ENCODE measurements at regions not wholly inside any gene's neighbourhood (a gene's known extent, or its start where the extent isn't known, plus 50 kb on each side); places are given as distances from the start of the nearest gene placed in this dataset.

DNA sequence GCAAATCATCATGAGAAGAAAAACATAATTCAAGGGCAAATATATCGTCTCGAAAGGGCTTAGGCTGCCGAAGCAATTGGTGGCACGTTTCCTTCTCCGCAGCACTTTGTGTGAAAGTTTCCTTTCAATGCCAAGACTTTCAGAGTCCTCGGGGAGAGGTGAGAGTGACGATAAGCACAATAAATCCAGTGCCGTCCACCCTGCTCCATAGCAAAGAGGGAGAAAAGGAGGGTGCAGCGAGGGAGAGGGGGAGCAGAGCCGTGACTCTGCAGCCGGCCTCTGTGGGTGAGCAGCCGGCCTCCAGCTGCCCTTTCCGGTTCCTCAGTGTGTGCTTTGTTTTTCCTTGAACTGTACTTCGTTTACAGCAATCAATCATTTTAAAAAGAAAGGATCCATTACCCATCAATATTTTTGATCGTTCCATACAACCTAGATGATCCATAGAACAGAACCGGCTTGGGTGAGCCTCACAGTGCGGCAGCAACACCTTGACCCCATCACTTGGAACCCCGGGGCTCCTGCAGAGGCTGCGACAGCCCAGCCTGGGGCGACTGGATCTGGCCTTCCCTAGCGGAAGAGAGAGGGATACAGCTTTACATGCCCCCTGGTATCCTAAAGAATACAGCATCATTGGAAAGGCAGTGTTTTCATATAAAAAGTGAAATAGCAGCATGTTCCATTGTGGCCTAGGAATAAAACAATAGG lies 247.0 kb upstream of the IRX4 start:
- TF ChIP-seq, protein P1, sequence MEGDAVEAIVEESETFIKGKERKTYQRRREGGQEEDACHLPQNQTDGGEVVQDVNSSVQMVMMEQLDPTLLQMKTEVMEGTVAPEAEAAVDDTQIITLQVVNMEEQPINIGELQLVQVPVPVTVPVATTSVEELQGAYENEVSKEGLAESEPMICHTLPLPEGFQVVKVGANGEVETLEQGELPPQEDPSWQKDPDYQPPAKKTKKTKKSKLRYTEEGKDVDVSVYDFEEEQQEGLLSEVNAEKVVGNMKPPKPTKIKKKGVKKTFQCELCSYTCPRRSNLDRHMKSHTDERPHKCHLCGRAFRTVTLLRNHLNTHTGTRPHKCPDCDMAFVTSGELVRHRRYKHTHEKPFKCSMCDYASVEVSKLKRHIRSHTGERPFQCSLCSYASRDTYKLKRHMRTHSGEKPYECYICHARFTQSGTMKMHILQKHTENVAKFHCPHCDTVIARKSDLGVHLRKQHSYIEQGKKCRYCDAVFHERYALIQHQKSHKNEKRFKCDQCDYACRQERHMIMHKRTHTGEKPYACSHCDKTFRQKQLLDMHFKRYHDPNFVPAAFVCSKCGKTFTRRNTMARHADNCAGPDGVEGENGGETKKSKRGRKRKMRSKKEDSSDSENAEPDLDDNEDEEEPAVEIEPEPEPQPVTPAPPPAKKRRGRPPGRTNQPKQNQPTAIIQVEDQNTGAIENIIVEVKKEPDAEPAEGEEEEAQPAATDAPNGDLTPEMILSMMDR (conservative IDR thresholded peaks at IDR 0.05; ENCODE audit: low read length) = no peak
- no peak for TF ChIP-seq EZH2phosphoT487 (IDR thresholded peaks at IDR 0.05; ENCODE audit: borderline replicate concordance)

Data from Loucy (cell line).